ENCODE measurements at regions not wholly inside any gene's neighbourhood (a gene's known extent, or its start where the extent isn't known, plus 50 kb on each side); places are given as distances from the start of the nearest gene placed in this dataset.

DNA sequence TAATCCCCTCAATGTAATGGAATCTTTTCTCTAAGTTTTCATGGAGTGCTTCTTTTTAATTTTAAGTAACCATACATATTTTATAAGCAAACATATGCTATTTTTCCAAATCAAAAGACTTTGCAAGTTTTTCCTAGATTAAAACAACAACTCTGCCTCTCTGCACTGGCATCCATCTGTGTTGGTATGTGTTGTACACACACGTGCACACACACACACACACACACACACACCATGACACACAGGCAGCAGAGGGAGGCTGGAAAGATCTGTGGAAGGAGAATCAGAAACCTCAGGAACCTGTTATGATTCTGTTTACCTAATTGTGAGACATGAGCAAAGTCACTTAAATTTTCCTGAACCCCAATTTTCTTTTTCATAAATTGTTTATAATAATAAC, 295.0 kb upstream of the PRDM1 start:
- dilution Hi-C loops (cut with MboI; ENCODE audit: extremely low pct_ligation_motif_present, low sequenced_read_pairs) (no loop called here), intact Hi-C loops (cut with micrococcal nuclease) (no loop called here)
- H3K4me1 ChIP-seq (ENCODE audit: control insufficient read depth, extremely low read depth, insufficient read depth, low read length): no peaks in the 10 kb centered on the region
- H3K9me3 ChIP-seq (replicated peaks; ENCODE audit: control insufficient read depth, insufficient read depth, low read length): no peaks in the 10 kb centered on the region
- no TSS peak for BruUV-seq (replicated peaks)
- H3K9ac ChIP-seq (replicated peaks; ENCODE audit: extremely low read depth, insufficient read depth, low read length): no peak overlapping the region
- no peaks in the 10 kb centered on the region for H4K20me1 ChIP-seq (replicated peaks; ENCODE audit: control insufficient read depth, extremely low read depth, insufficient read depth, low read length)
- H2AFZ ChIP-seq (ENCODE audit: low read depth, low read length): no peak overlapping the region
- H3K36me3 ChIP-seq (ENCODE audit: control insufficient read depth in 2 of 2, extremely low read depth in 1 of 2, insufficient read depth in 2 of 2, low read length in 2 of 2): no peaks in the 10 kb centered on the region
- ChIA-PET POLR2A (no interaction called here), CTCF (no interaction called here)
- TF ChIP-seq, protein P1, sequence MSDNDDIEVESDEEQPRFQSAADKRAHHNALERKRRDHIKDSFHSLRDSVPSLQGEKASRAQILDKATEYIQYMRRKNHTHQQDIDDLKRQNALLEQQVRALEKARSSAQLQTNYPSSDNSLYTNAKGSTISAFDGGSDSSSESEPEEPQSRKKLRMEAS (IDR thresholded peaks at IDR 0.05; ENCODE audit: insufficient read depth, insufficient read length): no peak
- TF ChIP-seq JUN (IDR thresholded peaks at IDR 0.05; ENCODE audit: borderline replicate concordance, insufficient read depth, insufficient read length, low read depth) (no peak), EZH2 (IDR thresholded peaks at IDR 0.05; ENCODE audit: borderline replicate concordance, low read depth, low read length, severe bottlenecking) (no peak), MYC (IDR thresholded peaks at IDR 0.05; ENCODE audit: low read depth, low read length) (no peak), GATA2 (IDR thresholded peaks at IDR 0.05; ENCODE audit: insufficient read depth, insufficient read length, low read depth, low read length) (no peak), CTCF (IDR thresholded peaks at IDR 0.05; ENCODE audit: extremely low read depth in 1 of 2, insufficient read depth in 1 of 2, low read depth in 1 of 2, low read length in 2 of 2) (no peak), POLR2A (IDR thresholded peaks at IDR 0.05; ENCODE audit: low read depth, low read length) (no peak), FOS (IDR thresholded peaks at IDR 0.05; ENCODE audit: borderline replicate concordance, insufficient read depth, low read length) (no peak), POLR2AphosphoS5 (IDR thresholded peaks at IDR 0.05; ENCODE audit: insufficient read depth, low read depth, low read length) (no peak)
- H3K27me3 ChIP-seq (ENCODE audit: control insufficient read depth in 2 of 2, insufficient read depth in 2 of 2, low read length in 2 of 2): peaks cover 0 to 3% of the 10 kb centered on the region in 2 experiments
- no peaks in the 10 kb centered on the region for H3K79me2 ChIP-seq (ENCODE audit: control insufficient read depth, insufficient read depth, low read length)
- H3K4me2 ChIP-seq (ENCODE audit: insufficient read depth, low read length): no peak overlapping the region
- no peaks in the 10 kb centered on the region for H3K9me1 ChIP-seq (replicated peaks; ENCODE audit: control insufficient read depth, extremely low read depth, insufficient read depth, low read length)
- no peak overlapping the region for H3K4me3 ChIP-seq (replicated peaks in 1 of 3; ENCODE audit: insufficient read depth in 1 of 3, low read depth in 1 of 3, low read length in 3 of 3)
- FAIRE-seq (no peak), DNase-seq (ENCODE audit: low read depth, low spot score) (no peak)
- no peak overlapping the region for H3K27ac ChIP-seq (ENCODE audit: insufficient read depth, low read depth, low read length)
